K562 (cell line): ENCODE measurements at regions not wholly inside any gene's neighbourhood (a gene's known extent, or its start where the extent isn't known, plus 50 kb on each side); places are given as distances from the start of the nearest gene placed in this dataset.

Experiments
- MTA3 ChIP-seq: fragments of 450-650 bp; formaldehyde crosslinking; IDR thresholded peaks from 2 replicates; pipeline ENCODE4 v1.6.1; 2017; ENCODE audit warnings: mild to moderate bottlenecking, borderline replicate concordance
- POLR2AphosphoS5 ChIP-seq: IDR thresholded peaks from 2 replicates; pipeline ENCODE4 v1.6.1; 2011; ENCODE audit warnings: mild to moderate bottlenecking, low read depth, low read length, moderate library complexity; ENCODE audit not compliant: control insufficient read depth, insufficient read depth
- ZNF263 ChIP-seq: sonication (generic); formaldehyde crosslinking; IDR thresholded peaks from 2 replicates; pipeline ENCODE4 v1.8.0; 2022; ENCODE audit warnings: mild to moderate bottlenecking, missing genetic modification reagents, borderline replicate concordance
- TF ChIP-seq, protein P1 (sequence below), 3 experiments: IDR thresholded peaks in 2 of 3; conservative IDR thresholded peaks in 1 of 3; 2 replicates each; pipeline ENCODE4 v1.5.1; 2011 to 2012; ENCODE audit warnings: low read length in 3 of 3, mild to moderate bottlenecking in 3 of 3, control low read depth in 2 of 3, improper control_type of control experiment in 1 of 3, inconsistent platforms in 1 of 3, low read depth in 1 of 3, mixed read lengths in 1 of 3, moderate library complexity in 1 of 3; ENCODE audit not compliant: insufficient read depth in 2 of 3

DNA sequence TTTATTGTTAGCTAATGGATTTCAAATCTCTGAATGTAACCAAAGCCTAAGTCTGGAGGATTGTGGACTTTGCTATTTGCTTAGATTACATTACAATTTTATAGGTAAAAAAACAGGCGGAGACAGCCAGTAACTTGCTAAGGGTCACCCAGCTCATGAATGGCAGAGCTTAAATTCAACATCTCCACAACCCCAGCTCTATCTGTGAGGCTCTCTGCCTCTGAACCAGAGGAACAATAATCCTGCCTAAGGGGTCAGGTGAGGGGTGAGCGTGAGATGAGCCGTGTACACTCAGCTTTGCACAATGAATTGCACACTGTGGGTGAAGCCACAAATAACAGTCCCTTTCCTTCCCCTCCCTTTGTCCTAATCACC lies 69.8 kb upstream of the SPATA12 start:
- TF ChIP-seq POLR2AphosphoS5 (no peak), MTA3 (no peak), ZNF263 (CRISPR knock-in tag) (no peak)
- TF ChIP-seq, protein P1, sequence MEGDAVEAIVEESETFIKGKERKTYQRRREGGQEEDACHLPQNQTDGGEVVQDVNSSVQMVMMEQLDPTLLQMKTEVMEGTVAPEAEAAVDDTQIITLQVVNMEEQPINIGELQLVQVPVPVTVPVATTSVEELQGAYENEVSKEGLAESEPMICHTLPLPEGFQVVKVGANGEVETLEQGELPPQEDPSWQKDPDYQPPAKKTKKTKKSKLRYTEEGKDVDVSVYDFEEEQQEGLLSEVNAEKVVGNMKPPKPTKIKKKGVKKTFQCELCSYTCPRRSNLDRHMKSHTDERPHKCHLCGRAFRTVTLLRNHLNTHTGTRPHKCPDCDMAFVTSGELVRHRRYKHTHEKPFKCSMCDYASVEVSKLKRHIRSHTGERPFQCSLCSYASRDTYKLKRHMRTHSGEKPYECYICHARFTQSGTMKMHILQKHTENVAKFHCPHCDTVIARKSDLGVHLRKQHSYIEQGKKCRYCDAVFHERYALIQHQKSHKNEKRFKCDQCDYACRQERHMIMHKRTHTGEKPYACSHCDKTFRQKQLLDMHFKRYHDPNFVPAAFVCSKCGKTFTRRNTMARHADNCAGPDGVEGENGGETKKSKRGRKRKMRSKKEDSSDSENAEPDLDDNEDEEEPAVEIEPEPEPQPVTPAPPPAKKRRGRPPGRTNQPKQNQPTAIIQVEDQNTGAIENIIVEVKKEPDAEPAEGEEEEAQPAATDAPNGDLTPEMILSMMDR (IDR thresholded peaks at IDR 0.05 in 2 of 3, conservative IDR thresholded peaks at IDR 0.05 in 1 of 3; ENCODE audit: insufficient read depth in 2 of 3, low read depth in 1 of 3, low read length in 3 of 3): no peak
